CD14-positive monocyte (primary cell): ENCODE measurements at regions not wholly inside any gene's neighbourhood (a gene's known extent, or its start where the extent isn't known, plus 50 kb on each side); places are given as distances from the start of the nearest gene placed in this dataset.
"Not testable (repeated sequence)": the region's sequence is repeated elsewhere in the genome, so short reads cannot be mapped to it uniquely, and the experiment has no call there.

Source experiments
- DNase-seq, 3 donors: peaks; one replicate each; pipeline ENCODE4 v3.0.0-alpha.2; 2011 to 2022
- H2AFZ ChIP-seq: 2 replicates; pipeline ENCODE4 v1.6.0; 2012; ENCODE audit warnings: mild to moderate bottlenecking, low read depth, low read length, inconsistent platforms; ENCODE audit not compliant: insufficient read depth, poor library complexity, severe bottlenecking
- H3K27ac ChIP-seq, 2 donors: 1 replicate in 1 of 2; 2 replicates in 1 of 2; pipeline ENCODE4 v1.5.1; 2012 to 2013; ENCODE audit warnings: low read length in 2 of 2, control low read depth in 1 of 2, inconsistent platforms in 1 of 2, low read depth in 1 of 2, mild to moderate bottlenecking in 1 of 2
- H3K27me3 ChIP-seq, 2 donors: one replicate each; pipeline versions ENCODE4 v1.6.0 to v1.6.1; 2011 to 2013; ENCODE audit warnings: low read length in 2 of 2; ENCODE audit not compliant: control insufficient read depth in 2 of 2, insufficient read depth in 2 of 2
- H3K36me3 ChIP-seq, 2 donors: replicated peaks in 1 of 2; 1 replicate in 1 of 2; 2 replicates in 1 of 2; pipeline versions ENCODE4 v1.5.1 to v1.6.1; 2012 to 2013; ENCODE audit warnings: low read length in 2 of 2, control low read depth in 1 of 2, inconsistent platforms in 1 of 2, mild to moderate bottlenecking in 1 of 2; ENCODE audit not compliant: insufficient read depth in 2 of 2, control insufficient read depth in 1 of 2
- H3K4me1 ChIP-seq, 2 donors: 1 replicate in 1 of 2; 2 replicates in 1 of 2; pipeline versions ENCODE4 v1.5.1 to v1.6.1; 2012 to 2013; ENCODE audit warnings: low read length in 2 of 2, control low read depth in 1 of 2, inconsistent platforms in 1 of 2, mild to moderate bottlenecking in 1 of 2, moderate library complexity in 1 of 2; ENCODE audit not compliant: insufficient read depth in 2 of 2, control insufficient read depth in 1 of 2
- H3K4me2 ChIP-seq: replicated peaks from 2 replicates; pipeline ENCODE3; 2012; ENCODE audit warnings: low read length, moderate library complexity, mild to moderate bottlenecking; ENCODE audit not compliant: poor library complexity, severe bottlenecking; ENCODE audit errors: extremely low read depth
- H3K4me3 ChIP-seq, 3 experiments: fragments of 200-600 bp in 1 of 3; sonication (generic) in 1 of 3; replicated peaks in 1 of 3; 1 replicate in 2 of 3; 2 replicates in 1 of 3; pipeline ENCODE4 v1.5.1; 2011 to 2013; ENCODE audit warnings: low read length in 3 of 3, mild to moderate bottlenecking in 3 of 3, control low read depth in 2 of 3, low read depth in 2 of 3, inconsistent platforms in 1 of 3, moderate library complexity in 1 of 3
- H3K79me2 ChIP-seq: 2 replicates; pipeline ENCODE4 v1.6.0; 2012; ENCODE audit warnings: mild to moderate bottlenecking, control low read depth, inconsistent platforms, low read length, moderate library complexity; ENCODE audit not compliant: insufficient read depth
- H3K9ac ChIP-seq: 2 replicates; pipeline ENCODE4 v1.6.0; 2017; ENCODE audit warnings: low read length, mild to moderate bottlenecking; ENCODE audit not compliant: insufficient read depth, poor library complexity, severe bottlenecking
- H3K9me3 ChIP-seq, 2 donors: replicated peaks in 1 of 2; 1 replicate in 1 of 2; 2 replicates in 1 of 2; pipeline versions ENCODE4 v1.5.1 to v1.6.1; 2012 to 2013; ENCODE audit warnings: low read length in 2 of 2, control low read depth in 1 of 2; ENCODE audit not compliant: control insufficient read depth in 1 of 2, insufficient read depth in 1 of 2
- H4K20me1 ChIP-seq: 2 replicates; pipeline ENCODE4 v1.6.0; 2012; ENCODE audit warnings: mild to moderate bottlenecking, low read length, control low read depth, moderate library complexity; ENCODE audit not compliant: insufficient read depth
- H3K27ac Mint-ChIP-seq, 7 donors: one replicate each; pipeline ENCODE4 v1.8.0; 2020; ENCODE audit warnings: mild to moderate bottlenecking in 7 of 7, mixed read lengths in 7 of 7, moderate library complexity in 6 of 7, inconsistent platforms in 2 of 7
- H3K27me3 Mint-ChIP-seq, 3 donors: one replicate each; pipeline ENCODE4 v1.8.0; 2021 to 2022; ENCODE audit warnings: low read depth in 3 of 3, mild to moderate bottlenecking in 3 of 3, mixed read lengths in 3 of 3, moderate library complexity in 3 of 3, inconsistent platforms in 1 of 3
- H3K36me3 Mint-ChIP-seq, 2 donors: one replicate each; pipeline ENCODE4 v1.8.0; 2020; ENCODE audit warnings: mixed read lengths in 2 of 2, inconsistent platforms in 1 of 2, mild to moderate bottlenecking in 1 of 2
- H3K4me1 Mint-ChIP-seq: one replicate; pipeline ENCODE4 v1.8.0; 2020; ENCODE audit warnings: mild to moderate bottlenecking, mixed read lengths
- H3K4me3 Mint-ChIP-seq, 2 donors: one replicate each; pipeline ENCODE4 v1.8.0; 2020; ENCODE audit warnings: mild to moderate bottlenecking in 2 of 2, mixed read lengths in 2 of 2, moderate library complexity in 1 of 2
- H3K9me3 Mint-ChIP-seq, 7 donors: one replicate each; pipeline ENCODE4 v1.8.0; 2020 to 2022; ENCODE audit warnings: mixed read lengths in 7 of 7, mild to moderate bottlenecking in 6 of 7, moderate library complexity in 6 of 7, inconsistent platforms in 2 of 7
- WGBS: methylation state at CpG from one replicate; pipeline ENCODE4 v1.1.5; 2013; ENCODE audit warnings: missing lambda C conversion rate; ENCODE audit not compliant: insufficient coverage; 5-methylcytosine and 5-hydroxymethylcytosine counted together
- intact Hi-C, 2 donors: fragments of 100-400 bp; cut with micrococcal nuclease; formaldehyde crosslinking; loops; one replicate each; pipeline versions ENCODE4 v1.15.0 to v1.15.1; 2023
- TF ChIP-seq, protein P1 (sequence below): fragments of 200-600 bp; IDR thresholded peaks from one replicate; pipeline ENCODE4 v1.8.0; 2022; ENCODE audit warnings: antibody characterized with exemption, mild to moderate bottlenecking

DNA sequence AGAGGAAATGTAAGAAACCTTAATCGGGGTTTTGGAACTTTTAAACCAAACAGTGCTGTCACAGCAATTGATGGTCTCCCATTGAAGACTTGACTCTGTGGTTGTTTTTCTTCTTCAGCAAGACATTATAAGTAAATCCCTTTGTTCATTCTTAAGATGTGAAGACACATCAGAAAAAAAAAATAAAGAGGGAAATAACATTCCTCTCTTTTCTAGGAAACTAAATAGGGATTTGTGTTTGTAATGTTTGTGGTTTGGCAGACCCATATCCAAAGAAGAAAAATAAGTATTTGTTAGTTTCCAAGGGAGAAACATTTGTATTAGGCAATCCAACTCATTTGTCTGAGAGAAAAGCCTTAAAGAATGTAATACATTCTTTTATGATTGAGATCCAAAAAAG is 359.9 kb downstream of the DSC3 start:
- no peaks in the 10 kb centered on the region for H3K27me3 ChIP-seq
- no peak for DNase-seq
- no peak overlapping the region for H3K9ac ChIP-seq
- intact Hi-C loops: loop anchor here in 1 of 2 donors (10.0 kb wide), 1 partner anchor 58 kb away; no protein-coding TSS in a partner anchor
- no peaks in the 10 kb centered on the region for H3K36me3 ChIP-seq
- no peaks in the 10 kb centered on the region for H4K20me1 ChIP-seq
- Mint-ChIP-seq H3K27ac (no peak overlapping the region), H3K27me3 (no peaks in the 10 kb centered on the region), H3K4me3 (no peak overlapping the region), H3K9me3 (peaks cover 0 to 6% (median 0%) of the 10 kb centered on the region in 7 donors), H3K4me1 (no peaks in the 10 kb centered on the region), H3K36me3 (no peaks in the 10 kb centered on the region)
- no peak overlapping the region for H3K4me2 ChIP-seq
- no peak overlapping the region for H2AFZ ChIP-seq
- no peak overlapping the region for H3K4me3 ChIP-seq
- no peak overlapping the region for H3K27ac ChIP-seq
- H3K79me2 ChIP-seq: no peaks in the 10 kb centered on the region
- TF ChIP-seq, protein P1, sequence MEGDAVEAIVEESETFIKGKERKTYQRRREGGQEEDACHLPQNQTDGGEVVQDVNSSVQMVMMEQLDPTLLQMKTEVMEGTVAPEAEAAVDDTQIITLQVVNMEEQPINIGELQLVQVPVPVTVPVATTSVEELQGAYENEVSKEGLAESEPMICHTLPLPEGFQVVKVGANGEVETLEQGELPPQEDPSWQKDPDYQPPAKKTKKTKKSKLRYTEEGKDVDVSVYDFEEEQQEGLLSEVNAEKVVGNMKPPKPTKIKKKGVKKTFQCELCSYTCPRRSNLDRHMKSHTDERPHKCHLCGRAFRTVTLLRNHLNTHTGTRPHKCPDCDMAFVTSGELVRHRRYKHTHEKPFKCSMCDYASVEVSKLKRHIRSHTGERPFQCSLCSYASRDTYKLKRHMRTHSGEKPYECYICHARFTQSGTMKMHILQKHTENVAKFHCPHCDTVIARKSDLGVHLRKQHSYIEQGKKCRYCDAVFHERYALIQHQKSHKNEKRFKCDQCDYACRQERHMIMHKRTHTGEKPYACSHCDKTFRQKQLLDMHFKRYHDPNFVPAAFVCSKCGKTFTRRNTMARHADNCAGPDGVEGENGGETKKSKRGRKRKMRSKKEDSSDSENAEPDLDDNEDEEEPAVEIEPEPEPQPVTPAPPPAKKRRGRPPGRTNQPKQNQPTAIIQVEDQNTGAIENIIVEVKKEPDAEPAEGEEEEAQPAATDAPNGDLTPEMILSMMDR: no peak
- no peaks in the 10 kb centered on the region for H3K9me3 ChIP-seq
- WGBS: no CpG with 5 or more reads among the region's 1 CpG
- no peaks in the 10 kb centered on the region for H3K4me1 ChIP-seq

DNA sequence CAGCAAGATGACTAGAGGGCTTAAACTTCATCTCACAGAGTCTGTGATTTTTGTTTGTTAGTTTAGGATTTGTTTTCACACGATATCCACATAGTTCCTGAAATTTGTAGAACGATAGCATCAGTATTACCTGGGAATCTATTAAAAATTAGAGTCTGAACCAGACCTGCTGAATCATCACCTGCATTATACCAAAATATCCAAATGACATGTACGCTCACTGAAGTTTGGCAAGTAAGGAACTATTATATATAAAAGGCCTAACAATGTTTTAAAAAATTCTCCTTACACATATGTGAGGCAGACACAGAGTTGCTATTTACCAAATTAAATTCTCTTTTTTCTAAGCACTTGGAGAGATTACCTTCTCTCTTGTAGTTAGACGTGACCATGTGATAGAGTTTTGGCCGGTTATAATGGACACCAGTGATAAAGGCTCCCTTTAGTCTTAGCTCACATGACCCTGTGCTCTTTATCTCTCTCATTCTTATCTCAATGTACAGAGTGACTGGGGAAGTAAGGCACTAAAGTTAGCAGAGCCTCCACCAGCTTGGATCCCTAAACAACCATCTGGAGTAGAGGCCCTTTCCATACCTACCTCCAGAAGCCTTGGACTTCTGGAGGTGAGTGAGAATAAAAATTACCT is 363.1 kb downstream of the DSC3 start:
- Mint-ChIP-seq H3K27me3 (no peaks in the 10 kb centered on the region), H3K4me1 (no peaks in the 10 kb centered on the region), H3K27ac (no peak overlapping the region), H3K9me3 (peaks cover 0 to 6% (median 0%) of the 10 kb centered on the region in 7 donors), H3K4me3 (no peak overlapping the region), H3K36me3 (no peaks in the 10 kb centered on the region)
- Histone ChIP-seq H3K4me3 (no peak overlapping the region), H2AFZ (no peak overlapping the region), H4K20me1 (no peaks in the 10 kb centered on the region), H3K4me2 (no peak overlapping the region), H3K4me1 (no peaks in the 10 kb centered on the region), H3K79me2 (no peaks in the 10 kb centered on the region), H3K9me3 (no peaks in the 10 kb centered on the region), H3K36me3 (no peaks in the 10 kb centered on the region), H3K9ac (no peak overlapping the region), H3K27me3 (no peaks in the 10 kb centered on the region), H3K27ac (no peak overlapping the region)
- TF ChIP-seq, protein P1: no peak
- no CpG with 5 or more reads among the region's 5 CpGs for WGBS
- intact Hi-C loops: no loop called here
- DNase-seq: no peak

DNA sequence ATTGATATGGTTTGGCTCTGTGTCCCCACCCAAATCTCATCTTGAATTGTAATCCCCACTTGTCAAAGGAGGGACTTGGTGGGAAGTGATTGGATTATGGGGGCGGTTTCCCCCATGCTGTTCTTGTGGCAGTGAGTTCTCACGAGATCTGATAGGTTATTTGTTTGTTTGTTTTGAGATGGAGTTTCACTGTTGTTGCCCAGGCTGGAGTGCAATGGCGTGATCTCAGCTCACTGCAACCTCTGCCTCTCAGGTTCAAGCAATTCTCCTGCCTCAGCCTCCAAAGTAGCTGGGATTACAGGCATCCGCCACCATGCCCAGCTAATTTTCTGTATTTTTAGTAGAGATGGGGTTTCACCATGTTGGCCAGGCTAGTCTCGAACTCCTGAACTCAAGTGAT is 364.7 kb downstream of the DSC3 start:
- H3K9me3 ChIP-seq, intact Hi-C loops, H3K36me3 Mint-ChIP-seq, H3K4me1 ChIP-seq, H2AFZ ChIP-seq, H3K36me3 ChIP-seq, DNase-seq, H3K4me3 Mint-ChIP-seq, H3K27ac Mint-ChIP-seq, H4K20me1 ChIP-seq, H3K4me1 Mint-ChIP-seq, H3K9me3 Mint-ChIP-seq, H3K4me3 ChIP-seq, H3K4me2 ChIP-seq, H3K27me3 ChIP-seq, H3K27ac ChIP-seq, H3K79me2 ChIP-seq, H3K9ac ChIP-seq, H3K27me3 Mint-ChIP-seq: not testable (repeated sequence)
- 86% methylated on average over 2 of the region's 5 CpGs for WGBS
